ENCODE measurements at regions not wholly inside any gene's neighbourhood (a gene's known extent, or its start where the extent isn't known, plus 50 kb on each side); places are given as distances from the start of the nearest gene placed in this dataset.

DNA sequence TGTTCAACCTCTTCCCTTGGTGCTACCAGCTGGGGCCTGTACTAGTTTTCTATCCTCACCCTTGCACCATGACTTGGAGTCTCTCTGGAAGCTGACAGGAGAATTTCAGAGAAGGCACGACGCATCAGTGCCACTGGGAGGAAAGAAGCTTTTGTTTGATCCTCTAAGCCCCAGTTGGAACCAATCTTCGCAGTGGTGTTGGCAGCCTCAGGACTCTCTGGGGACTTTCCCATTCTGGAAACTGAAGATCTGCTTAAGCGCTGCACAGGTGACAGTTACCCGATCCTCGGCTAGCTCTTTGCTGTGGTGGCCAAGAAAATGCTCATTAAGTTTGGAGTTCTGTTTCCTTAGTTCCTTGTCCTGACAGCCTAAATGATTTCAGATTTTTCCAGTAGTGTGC is 222.3 kb downstream of the RHOU start:
- ChIA-PET CTCF (interaction anchor here (0.6 kb wide), 1 partner anchor 1406 kb away, joined by 3 read pairs; no protein-coding TSS in a partner anchor), POLR2A (no interaction called here)
- H3K27ac ChIP-seq (ENCODE audit: low read depth, low read length) = no peak overlapping the region

DNA sequence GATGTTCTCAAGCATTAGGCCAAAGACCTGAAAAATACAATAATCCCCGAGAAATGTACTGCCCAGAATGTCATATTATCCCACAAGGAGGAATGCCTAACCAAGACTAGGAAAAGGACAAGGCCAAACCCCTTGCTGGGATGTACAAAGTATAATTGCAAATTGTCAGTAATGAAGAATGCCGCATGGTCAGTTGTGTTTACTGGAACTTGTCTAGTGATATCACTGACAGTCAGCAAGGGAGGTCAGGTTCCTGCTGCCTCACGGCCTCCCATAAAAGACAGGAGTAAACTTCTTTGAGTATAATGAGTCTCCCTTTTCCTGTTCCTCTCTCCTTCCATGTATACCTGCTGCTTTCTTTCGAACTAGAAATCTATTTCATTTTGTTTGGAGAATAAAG is 222.8 kb downstream of the RHOU start:
- no peak for DNase-seq (ENCODE audit: low read depth, low spot score)
- H3K4me3 ChIP-seq (ENCODE audit: low read depth, low read length) = no peak overlapping the region
- TF ChIP-seq, protein P1, sequence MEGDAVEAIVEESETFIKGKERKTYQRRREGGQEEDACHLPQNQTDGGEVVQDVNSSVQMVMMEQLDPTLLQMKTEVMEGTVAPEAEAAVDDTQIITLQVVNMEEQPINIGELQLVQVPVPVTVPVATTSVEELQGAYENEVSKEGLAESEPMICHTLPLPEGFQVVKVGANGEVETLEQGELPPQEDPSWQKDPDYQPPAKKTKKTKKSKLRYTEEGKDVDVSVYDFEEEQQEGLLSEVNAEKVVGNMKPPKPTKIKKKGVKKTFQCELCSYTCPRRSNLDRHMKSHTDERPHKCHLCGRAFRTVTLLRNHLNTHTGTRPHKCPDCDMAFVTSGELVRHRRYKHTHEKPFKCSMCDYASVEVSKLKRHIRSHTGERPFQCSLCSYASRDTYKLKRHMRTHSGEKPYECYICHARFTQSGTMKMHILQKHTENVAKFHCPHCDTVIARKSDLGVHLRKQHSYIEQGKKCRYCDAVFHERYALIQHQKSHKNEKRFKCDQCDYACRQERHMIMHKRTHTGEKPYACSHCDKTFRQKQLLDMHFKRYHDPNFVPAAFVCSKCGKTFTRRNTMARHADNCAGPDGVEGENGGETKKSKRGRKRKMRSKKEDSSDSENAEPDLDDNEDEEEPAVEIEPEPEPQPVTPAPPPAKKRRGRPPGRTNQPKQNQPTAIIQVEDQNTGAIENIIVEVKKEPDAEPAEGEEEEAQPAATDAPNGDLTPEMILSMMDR (IDR thresholded peaks at IDR 0.05; ENCODE audit: low read depth, low read length) = no peak
- no peak overlapping the region for H3K27ac ChIP-seq (ENCODE audit: low read depth, low read length)
- ChIA-PET CTCF (no interaction called here), POLR2A (no interaction called here)
- H3K27me3 ChIP-seq (ENCODE audit: control insufficient read depth, insufficient read depth, low read length) = no peaks in the 10 kb centered on the region
- no peaks in the 10 kb centered on the region for H3K9me3 ChIP-seq (ENCODE audit: control insufficient read depth, insufficient read depth, low read length)

More for the DNA sequence above, 222.3 kb downstream of the RHOU start:
- H3K27me3 ChIP-seq (ENCODE audit: control insufficient read depth, insufficient read depth, low read length) = no peaks in the 10 kb centered on the region
- TF ChIP-seq, protein P1 (IDR thresholded peaks at IDR 0.05; ENCODE audit: low read depth, low read length) = no peak
- no peak for DNase-seq (ENCODE audit: low read depth, low spot score)
- no peaks in the 10 kb centered on the region for H3K9me3 ChIP-seq (ENCODE audit: control insufficient read depth, insufficient read depth, low read length)
- no peak overlapping the region for H3K4me3 ChIP-seq (ENCODE audit: low read depth, low read length)

DNA sequence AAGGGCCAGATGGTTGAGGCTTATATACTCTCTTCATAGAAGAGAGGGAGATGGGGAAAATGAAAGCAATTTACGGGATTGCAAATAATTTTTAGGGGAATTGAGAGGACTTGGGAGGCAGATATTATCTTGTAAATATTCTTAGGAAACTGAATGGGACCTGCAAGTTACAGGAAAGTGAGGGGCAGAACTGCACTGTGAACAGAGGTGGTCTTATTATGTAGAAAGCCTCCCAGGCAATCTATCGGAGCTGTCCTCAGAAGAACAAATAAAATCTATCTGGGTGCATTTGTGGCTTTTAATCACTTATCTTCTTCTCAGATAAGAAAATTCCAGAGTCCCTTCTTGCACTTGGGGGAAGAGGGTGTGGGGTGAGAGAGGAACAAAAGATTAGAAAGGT is 223.5 kb downstream of the RHOU start:
- no peak overlapping the region for H3K27ac ChIP-seq (ENCODE audit: low read depth, low read length)
- no peak for DNase-seq (ENCODE audit: low read depth, low spot score)
- POLR2A ChIA-PET = no interaction called here
- H3K4me3 ChIP-seq (ENCODE audit: low read depth, low read length) = no peak overlapping the region
- no peaks in the 10 kb centered on the region for H3K9me3 ChIP-seq (ENCODE audit: control insufficient read depth, insufficient read depth, low read length)
- TF ChIP-seq, protein P1 (IDR thresholded peaks at IDR 0.05; ENCODE audit: low read depth, low read length) = no peak
- CTCF ChIA-PET = no interaction called here
- no peaks in the 10 kb centered on the region for H3K27me3 ChIP-seq (ENCODE audit: control insufficient read depth, insufficient read depth, low read length)

DNA sequence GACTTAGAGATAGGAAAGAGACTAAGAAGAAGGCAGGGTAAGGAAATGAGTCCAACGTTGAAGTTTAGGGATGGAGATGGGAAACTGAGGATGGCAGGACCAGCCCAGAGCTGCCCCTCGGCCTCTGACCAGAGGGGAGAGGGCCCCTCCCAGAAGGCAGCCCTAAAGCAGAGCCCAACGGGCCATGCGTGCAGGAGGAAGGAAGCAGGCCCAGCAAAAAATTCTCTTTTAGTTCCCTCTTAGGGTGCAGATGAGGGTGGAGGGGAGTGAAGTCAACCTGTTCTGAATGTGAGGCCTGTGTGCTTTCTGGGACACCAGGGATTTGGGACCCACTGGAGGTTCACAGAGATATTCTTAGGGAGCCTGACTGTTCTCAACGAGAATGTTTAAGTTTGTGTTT is 225.4 kb downstream of the RHOU start:
- no peaks in the 10 kb centered on the region for H3K9me3 ChIP-seq (ENCODE audit: control insufficient read depth, insufficient read depth, low read length)
- no peak overlapping the region for H3K27ac ChIP-seq (ENCODE audit: low read depth, low read length)
- ChIA-PET POLR2A (no interaction called here), CTCF (no interaction called here)
- TF ChIP-seq, protein P1 (IDR thresholded peaks at IDR 0.05; ENCODE audit: low read depth, low read length) = no peak
- no peak for DNase-seq (ENCODE audit: low read depth, low spot score)
- H3K27me3 ChIP-seq (ENCODE audit: control insufficient read depth, insufficient read depth, low read length) = no peaks in the 10 kb centered on the region
- H3K4me3 ChIP-seq (ENCODE audit: low read depth, low read length) = no peak overlapping the region

DNA sequence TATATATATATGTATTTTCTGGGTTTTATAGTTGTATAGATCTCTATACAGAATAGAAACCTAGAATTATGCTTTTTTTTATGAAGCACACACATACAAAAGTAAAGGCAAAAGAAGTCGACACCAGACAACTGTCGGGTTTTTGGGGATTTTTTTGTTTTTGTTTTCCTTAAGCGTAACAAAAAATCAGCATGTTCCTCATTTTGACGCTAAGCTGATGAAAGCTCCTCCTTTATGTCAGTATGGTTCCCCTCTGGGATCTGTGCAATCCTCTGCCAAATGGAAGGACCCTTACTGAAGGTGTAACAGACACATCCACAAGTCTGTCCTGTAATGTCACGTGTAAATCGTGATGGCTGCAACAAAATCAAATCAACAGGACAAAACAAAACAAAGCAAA is 226.2 kb downstream of the RHOU start:
- no peak for DNase-seq (ENCODE audit: low read depth, low spot score)
- Histone ChIP-seq H3K27me3 (ENCODE audit: control insufficient read depth, insufficient read depth, low read length) (no peaks in the 10 kb centered on the region), H3K27ac (ENCODE audit: low read depth, low read length) (no peak overlapping the region), H3K4me3 (ENCODE audit: low read depth, low read length) (no peak overlapping the region), H3K9me3 (ENCODE audit: control insufficient read depth, insufficient read depth, low read length) (no peaks in the 10 kb centered on the region)
- TF ChIP-seq, protein P1 (IDR thresholded peaks at IDR 0.05; ENCODE audit: low read depth, low read length) = no peak
- ChIA-PET POLR2A (no interaction called here), CTCF (no interaction called here)

Measured in AG04450 (cell line).